ENCODE measurements at regions not wholly inside any gene's neighbourhood (a gene's known extent, or its start where the extent isn't known, plus 50 kb on each side); places are given as distances from the start of the nearest gene placed in this dataset.
"Not testable (repeated sequence)": the region's sequence is repeated elsewhere in the genome, so short reads cannot be mapped to it uniquely, and the experiment has no call there.

DNA sequence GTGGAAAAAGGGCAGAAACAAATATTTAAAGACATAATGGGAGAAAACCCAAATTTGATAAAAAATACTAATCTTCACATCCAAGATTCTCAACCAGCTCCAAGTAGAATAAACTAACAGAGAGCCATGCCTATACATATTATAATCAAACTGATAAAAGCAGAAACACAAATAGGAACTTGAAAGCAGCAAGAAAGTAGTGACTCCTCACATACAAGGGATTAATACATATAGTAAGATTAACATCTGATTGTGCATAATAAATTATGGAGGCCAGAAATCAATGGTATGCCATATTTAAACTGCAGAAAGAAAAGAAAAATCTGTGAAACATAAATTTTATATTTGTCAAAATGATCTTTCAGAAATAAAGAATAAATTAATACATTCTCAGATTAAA is 454.3 kb upstream of the PCDH10 start:
- DNase-seq = no peak

DNA sequence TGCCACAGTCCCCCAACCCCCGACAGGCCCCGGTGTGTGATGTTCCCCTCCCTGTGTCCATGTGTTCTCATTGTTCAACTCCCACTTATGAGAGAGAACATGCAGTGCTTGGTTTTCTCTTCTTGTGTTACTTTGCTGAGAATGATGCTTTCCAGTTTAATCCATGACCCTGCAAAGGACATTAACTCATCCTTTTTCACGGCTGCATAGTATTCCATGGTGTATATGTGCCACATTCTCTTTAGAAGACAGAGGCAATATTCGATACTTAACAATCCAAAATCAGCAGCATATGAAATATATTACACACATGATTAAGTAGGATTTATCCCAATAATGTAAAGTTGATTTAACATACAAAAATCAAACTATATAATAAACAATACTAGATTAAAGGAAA is 451.6 kb upstream of the PCDH10 start:
- DNase-seq = not testable (repeated sequence)

DNA sequence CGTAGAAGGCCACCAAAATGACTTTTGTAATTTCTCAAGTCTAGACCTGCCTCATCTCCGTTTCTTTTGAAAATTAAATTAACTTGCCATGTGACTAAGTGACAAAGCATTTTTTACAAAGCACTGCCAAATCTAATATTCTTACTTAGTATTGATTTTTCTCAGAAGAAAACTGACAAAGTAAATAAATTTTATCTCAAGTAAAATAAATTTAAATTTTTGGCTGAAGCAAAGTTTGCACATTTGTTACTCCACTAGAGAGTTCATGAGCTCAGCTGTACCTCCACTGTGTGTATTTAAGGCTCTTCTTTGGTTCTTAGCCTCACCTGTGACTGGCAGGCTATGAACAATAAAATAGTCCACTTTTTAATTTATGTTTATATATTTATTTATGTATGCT is 441.1 kb upstream of the PCDH10 start:
- no peak for DNase-seq

DNA sequence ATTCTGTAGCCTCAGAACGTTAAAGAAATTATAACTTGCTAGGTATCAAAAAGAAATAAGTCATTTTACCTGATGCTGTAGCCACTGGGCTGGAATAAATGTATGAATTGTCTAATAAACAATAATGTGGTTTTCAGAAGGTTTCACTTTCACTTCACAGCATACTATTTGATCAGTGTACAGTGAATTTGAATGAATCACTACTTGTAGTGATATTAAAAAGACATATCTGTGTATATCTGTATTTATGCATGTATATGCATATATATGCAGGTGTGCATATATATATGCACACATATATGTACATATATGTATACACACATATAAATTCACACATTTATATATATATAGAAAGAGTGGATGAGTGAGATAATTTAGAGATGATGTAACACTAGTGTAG is 440.0 kb upstream of the PCDH10 start:
- DNase-seq = no peak

DNA sequence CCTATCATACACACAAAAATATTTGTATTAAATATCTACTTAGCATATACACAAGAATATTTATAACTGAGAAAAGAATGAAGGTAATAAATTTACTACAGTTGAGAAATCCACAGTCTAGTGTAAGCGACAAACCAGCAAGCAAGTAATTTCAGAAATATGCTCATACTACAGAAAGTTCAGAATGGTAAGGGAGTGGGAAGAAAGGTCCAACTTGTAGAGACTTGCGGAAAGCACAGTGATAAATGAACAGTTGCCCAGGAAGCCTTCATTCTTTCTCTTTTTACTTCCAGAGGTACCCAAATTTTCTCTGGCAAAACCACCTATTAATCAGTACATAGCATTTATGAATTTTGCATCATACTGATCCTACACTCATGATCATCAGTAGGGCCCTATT is 438.1 kb upstream of the PCDH10 start:
- DNase-seq = no peak

DNA sequence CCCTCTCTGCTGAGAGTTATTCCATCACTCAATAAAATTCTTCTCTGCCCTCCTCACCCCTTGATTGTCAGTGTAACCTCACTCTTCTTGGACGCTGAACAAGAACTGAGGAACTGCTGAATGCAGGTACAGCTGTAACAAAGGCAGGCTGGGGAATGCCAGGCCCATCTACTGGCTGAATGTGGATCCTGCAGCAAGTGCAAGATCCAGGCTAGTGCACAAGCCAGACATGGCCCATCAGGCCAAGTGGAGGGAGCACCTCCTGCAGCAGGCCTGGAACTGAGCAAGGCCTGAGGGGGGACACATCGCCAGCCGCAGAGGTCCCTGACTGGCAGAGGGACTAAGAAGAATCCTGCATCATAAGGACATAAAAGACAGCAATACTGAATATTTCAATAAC is 411.8 kb upstream of the PCDH10 start:
- DNase-seq = no peak

DNA sequence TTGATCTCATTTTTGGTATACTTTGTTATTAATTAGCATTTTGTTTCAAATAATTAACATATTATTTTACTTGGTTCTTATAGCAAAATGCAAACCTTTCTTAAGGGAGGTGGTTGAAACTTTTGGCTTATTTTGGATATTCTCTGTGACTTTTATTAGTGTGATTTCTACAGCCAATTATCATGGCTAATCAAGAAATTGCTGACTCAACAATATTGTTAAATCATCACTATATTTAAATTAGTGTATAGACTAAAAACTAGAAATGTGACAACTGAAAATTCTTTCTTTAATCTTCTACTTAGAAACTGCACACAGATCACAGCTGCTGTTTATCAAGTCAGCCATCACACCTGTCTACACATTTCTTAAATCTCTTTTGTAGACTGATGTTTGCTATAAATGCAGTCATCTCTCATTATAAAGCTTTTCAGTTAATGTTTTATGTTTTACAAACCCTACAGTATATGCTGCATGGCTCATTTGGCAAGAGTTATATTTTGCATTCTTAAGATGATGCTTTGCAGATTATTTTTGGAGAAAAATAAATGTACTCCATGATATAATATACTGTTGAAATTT is 389.8 kb upstream of the PCDH10 start:
- no peak for DNase-seq

DNA sequence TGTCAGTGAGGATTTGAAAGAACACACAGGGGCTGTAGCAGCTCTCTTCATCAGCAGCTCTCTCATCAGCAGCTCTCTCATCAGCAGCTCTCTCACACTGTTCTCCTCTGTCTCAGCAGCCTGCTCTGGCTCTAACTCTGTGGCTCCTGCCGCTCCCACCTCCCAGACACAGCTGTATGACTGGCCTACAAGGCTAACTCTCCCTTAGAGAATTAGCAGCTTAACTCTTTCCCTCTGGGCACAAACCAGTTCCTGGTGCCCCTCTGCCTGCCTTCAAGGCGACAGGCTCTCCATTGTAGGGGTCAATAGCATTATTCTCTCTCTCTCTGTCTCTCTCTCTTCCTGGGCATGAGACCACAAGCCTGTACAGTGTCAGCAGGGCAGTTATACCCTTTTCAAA is 385.6 kb upstream of the PCDH10 start:
- DNase-seq = no peak

DNA sequence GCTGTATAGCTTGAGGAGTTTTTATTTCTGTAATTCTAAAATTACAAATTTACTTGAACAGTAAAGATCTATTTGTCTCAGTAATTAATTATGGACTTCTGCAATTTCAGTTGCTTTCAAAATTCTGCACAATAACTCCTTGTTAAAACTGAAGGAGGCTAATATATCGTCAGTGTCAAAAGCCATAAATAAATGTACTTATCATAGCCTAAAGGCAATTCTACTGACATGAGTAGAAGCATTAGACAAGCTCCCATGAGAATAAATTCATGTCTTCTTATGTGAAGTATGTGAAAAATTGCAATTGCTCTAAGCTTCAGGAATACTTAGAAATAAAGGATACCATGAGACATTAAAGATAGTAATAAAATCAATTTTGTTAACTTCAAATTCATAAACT is 381.2 kb upstream of the PCDH10 start:
- no peak for DNase-seq

DNA sequence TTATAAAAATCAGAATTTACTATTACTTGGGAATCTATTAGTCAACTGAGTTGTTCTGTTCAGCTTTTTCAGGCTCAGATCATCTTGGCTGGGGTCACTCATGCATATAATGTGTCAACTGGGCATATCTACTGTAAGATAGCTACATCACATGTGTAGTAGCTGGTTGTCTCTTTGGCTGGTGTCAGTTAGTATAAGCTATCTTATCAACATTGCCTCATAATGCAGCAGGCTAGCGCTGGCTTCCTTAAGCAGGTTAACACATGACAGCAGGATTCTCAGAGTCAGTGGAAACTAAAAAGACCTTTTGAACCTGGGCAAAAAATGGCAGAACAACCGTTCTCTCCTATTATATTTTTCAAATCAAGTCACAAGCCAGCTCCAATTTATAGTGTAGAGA is 378.3 kb upstream of the PCDH10 start:
- DNase-seq = no peak

DNA sequence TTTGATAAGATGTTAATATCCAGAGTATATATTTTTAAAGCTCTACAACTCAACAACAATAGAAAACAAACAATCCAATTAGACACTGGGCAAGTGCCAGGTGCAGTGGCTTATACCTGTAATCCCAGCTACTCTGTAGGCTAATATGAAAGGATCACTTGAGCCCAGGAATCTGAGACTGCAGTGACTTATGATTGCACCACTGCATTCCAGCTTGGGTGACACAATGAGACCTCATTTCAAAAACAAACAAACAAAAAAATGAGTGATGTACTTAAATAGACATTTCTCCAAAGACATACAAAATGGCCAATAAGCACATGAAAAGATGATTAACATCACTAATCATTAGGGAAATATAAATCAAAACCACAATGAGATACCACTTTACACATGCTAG is 356.8 kb upstream of the PCDH10 start:
- no peak for DNase-seq

DNA sequence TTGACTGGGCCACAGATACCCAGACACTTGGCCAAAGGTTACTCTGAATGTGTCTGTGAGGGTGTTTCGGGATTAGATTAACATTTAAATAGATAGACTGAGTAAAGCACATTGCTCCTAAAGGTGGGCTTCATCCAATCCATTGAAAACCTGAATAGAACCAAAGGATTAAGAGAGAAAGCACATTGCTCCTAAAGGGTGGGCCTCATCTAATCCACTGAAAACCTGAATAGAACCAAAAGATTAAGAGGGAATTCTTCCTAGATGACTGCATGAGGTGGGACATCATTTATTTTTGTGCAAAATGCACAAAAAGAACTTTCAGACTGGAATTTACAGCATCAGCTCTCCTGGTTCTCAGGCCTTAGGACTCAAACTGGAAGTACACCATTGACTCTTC is 351.2 kb upstream of the PCDH10 start:
- no peak for DNase-seq

DNA sequence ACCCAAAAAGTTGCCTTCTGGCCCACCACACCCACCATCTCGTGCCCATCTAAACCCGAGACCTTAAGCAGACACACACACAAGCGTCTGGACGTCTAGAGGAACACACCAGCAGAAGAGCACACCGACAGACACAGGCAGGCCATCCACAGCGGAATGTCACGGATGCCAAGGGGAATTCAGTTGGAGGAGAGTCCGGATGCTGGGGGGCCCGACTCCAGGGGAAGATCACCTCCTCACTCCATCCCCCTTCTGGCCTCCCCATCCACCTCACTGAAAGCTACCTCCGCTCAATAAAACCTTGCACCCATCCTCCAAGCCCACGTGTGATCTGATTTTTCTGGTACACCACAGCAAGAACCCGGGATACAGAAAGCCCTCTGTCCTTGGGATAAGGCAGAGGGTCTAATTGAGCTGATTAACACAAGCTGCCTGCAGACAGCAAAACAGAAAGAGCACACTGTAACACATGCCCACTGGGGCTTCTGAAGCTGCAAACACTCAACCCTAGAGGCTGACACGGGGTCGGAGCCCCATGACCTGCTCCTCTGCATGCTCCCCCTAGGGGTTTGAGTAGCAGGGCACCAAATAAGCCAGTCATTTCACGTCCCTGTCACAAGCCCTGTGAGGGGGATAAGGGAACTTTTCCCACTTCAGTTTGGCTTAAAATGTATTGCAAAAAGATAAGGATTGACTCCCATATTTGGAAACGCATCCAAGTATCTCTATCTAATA is 339.6 kb upstream of the PCDH10 start:
- DNase-seq = no peak

DNA sequence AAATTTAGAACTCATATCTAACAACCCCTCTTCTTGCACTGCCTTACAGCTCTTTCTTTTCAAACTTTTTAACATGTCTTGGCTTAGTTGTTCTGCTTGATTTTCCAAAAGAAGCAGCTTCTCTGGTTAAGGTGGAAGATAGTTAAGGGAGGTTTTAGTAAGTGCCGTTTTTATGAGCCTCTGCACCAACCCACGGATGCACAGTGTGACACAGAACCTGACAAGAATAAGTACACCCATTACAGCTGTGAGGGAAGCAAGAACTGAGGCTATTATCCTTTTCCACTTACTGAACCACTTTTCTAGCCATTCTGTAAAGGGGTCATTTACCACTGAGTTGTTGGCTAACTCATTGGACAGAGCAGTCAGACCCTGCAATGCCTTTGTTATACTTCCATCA is 336.0 kb upstream of the PCDH10 start:
- DNase-seq = not testable (repeated sequence)

DNA sequence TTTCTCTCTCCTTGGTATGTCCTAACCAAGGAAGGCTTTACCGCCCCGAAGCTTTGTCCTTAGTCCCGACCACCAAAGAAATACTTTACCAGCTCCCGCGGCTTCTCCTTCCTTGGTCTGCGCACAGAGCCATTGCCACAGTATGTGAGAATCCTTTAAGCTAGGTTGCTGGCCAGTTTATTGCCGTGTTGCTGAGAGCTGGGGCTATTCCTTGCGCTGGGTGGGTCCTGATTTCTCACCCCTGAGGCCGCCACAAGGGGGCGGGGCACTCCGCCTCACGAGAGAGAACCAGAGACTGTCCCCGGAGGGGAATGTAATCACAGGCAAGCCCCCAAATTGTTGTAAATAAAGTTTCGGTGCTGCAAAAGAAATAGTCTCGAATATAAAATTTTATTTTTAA is 331.0 kb upstream of the PCDH10 start:
- DNase-seq = no peak

DNA sequence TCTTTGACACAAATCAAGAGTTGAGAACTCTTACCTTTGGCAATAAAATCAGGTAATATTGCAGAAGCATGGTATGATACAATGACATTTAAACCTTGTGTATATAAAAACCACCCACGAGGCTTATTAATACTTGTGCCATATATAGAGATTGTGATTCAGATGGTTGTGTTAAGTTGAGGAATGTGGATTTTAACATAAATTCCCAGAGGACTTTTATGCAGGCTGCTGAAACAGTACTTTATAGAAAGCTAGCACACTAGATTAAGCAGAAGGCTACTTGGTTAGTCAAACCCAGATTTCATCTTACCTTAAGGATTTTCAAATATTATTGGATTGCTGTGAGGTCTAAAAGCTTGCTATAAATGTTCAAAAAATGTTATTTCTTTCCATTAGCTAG is 325.7 kb upstream of the PCDH10 start:
- peak; percentile 5 for DNase-seq

DNA sequence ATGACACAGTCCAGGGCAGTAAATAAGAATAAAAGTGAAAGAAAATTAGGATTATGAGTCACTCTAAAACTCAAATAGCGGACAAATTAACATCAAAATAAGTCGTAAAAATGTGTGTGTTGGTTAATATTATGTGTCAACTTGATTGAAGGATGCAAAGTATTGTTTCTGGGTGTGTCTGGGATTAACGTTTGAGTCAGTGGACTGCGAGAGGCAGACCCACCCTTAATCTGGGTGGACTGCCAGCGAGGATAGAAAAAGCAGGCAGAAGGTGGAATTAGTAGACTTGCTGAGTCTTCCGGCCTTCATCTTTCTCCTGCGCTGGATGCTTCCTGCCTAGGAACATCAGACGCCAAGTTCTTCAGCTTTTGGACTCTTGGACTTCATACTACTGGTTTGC is 324.3 kb upstream of the PCDH10 start:
- DNase-seq = no peak

DNA sequence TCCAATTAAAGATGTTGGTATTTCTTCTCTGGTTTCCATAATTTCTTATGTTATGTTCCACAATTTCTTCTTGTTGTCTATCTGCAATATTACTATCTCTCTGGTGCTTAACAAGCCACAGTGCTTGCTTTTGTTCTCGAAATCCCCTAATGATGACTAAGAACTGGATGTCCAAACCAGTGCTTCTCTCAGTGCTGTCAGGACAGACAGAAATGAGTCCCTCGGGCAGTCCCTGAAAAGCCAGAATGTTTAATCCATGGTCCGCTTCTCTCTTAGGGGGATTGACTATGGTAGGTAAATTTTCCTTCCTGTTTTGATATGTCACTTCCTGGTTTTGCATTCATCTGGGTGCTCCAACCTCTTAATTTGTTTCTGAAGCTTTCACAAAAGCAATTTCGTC is 321.6 kb upstream of the PCDH10 start:
- no peak for DNase-seq

DNA sequence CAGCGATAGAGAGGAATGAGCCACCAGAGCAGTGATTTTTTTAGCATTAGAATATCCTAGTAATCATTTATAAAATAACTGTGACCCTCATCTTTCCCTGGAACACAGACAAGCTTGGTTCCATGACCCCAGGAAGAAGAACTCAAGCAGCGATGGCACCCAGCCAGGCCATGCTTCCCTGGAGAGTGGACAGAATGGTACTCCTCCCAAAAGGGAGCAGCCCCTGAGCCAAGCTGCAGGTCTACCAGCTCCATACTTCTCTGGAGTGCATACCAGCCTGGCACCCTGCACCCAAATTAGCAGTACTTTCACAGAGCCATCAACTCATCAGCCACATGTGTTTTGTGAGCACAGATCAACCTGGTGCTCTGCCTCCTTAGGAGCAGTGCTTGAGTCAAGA is 310.9 kb upstream of the PCDH10 start:
- DNase-seq = no peak

DNA sequence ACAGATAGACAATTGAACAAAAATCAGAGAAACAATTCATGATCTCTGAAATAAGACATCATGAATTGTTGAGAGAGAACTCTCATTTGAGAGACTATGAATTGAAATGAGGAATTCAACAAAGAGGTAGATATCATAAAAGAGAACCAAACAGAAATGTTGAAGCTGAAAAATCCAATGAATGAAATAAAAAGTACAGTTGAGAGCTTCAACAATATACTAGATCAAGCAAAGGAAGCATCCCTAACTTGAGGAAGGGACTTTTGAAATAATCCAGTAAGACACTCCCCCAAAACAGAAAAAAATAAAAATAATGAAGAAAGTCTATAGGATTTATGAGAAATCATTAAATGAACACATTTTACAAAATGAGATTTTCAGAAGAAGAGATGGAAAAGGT is 310.0 kb upstream of the PCDH10 start:
- no peak for DNase-seq

DNA sequence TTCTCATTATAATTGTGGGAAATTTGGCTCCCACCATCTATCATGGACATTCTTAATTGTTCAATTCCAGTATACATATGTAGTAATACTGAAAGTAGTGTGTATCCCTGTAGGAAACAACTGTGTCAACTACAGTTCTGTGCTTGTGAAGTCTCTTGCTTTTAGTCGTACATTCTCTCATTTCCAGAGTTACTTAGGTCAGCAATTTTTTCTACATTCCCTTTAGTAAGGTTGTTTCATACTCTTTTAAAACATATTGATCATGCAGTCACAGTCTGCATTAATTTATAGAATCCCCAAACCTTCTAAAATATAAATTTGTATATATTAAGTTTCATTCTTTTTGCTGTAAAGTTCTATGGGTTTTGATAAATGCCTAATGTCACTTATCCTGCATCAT is 289.2 kb upstream of the PCDH10 start:
- DNase-seq = no peak

DNA sequence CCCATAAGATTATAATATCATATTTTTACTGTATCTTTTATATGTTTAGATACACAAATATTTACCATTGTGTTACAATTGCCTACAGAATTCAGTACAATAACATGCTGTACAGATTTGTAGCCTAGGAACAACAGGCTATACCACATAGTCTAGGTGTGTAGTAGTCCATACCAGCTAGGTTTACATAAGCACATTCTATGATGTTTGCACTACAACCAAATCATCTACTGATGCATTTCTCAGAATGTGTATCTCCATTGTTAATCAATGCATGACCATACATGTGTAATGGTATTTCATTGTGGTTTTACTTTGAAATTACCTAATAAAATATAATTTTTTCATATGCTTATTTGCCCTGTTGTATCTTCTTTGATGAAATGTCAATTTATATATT is 288.1 kb upstream of the PCDH10 start:
- no peak for DNase-seq

DNA sequence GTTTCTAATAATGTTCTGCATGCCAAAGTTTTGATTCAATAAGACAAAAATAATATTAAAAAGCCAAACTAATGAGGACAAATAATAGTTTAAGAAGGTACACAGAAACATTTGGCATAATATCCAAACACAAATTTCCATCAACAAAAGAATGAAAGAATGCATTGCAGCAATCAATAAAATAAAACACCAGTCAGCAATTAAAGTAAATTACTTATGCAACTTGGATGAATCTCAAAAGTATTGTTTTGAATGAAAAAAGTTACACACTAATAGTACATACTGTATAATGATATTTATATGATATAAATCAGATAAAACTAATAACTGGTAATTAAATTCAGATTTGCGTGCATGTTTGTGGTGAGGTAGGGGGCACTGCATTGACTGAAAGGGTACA is 285.5 kb upstream of the PCDH10 start:
- no peak for DNase-seq

DNA sequence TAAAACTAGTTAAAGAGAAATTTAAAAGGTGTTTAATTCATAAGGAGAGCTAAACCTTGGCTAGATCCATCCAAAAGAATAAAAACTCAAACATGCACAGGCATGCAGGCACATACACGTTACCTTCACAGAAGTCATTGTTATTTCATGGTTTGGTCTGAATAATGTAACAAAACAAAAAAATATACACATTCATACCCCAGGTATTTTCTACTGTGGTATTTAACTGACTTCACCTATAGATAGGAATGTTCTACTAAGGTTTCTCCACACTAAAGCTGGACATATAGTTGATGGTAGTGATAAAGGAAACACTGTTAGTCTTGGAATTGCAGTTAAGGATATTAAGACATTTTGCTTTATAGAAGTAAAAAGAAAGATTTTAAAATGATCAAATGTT is 283.6 kb upstream of the PCDH10 start:
- DNase-seq = no peak

DNA sequence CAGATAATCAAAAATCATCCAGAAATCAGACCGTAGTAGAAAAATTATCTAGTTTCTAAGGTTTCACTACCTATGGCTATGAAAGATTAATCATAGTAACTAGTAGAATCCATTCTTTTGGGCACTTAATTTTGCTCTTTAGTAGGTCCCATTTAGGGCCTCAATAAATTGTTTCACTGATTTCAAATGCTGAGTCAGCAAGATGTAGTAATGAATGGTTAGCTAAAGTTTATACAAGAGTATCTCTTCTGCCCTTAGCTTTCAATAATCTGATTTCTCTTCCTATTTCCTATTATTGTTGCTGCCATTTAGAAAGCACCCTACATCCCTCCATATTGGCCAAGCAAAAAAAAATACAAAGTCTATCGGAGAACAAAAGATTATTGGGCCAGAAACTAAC is 283.2 kb upstream of the PCDH10 start:
- DNase-seq = no peak
